ENCODE measurements at regions not wholly inside any gene's neighbourhood (a gene's known extent, or its start where the extent isn't known, plus 50 kb on each side); places are given as distances from the start of the nearest gene placed in this dataset.

GRCh38 chr3:80676261-80676660 is 908.5 kb upstream of the ROBO1 start:
- no peak for TF ChIP-seq CTCF (IDR thresholded peaks at IDR 0.05)
- no peak for TF ChIP-seq POLR2A (IDR thresholded peaks at IDR 0.05)

All from Peyer's patch (tissue), 4 donors.